WTC11 (cell line): ENCODE measurements at regions not wholly inside any gene's neighbourhood (a gene's known extent, or its start where the extent isn't known, plus 50 kb on each side); places are given as distances from the start of the nearest gene placed in this dataset.
A peak's percentile ranks its signal among the peaks of the same experiment; 100 is the strongest.

Source experiments
- ATAC-seq: fragments of 200-7000 bp; cut with Tn5 transposase; 2 replicates; pipeline ENCODE4 v1.10.0; 2021; ENCODE audit warnings: mild to moderate bottlenecking, moderate library complexity
- CTCF ChIA-PET: fragments of 300-600 bp; sonication (Branson Sonifier 250); formaldehyde crosslinking; loops from one replicate; lab custom pipeline; 2021; ENCODE audit warnings: antibody characterized with exemption; lab: Charles Lee
- POLR2A ChIA-PET: fragments of 350-600 bp; sonication (Branson Sonifier 250); formaldehyde crosslinking; loops from one replicate; lab custom pipeline; 2021; ENCODE audit warnings: antibody characterized with exemption; lab: Charles Lee
- DNase-seq: peaks from one replicate; pipeline ENCODE4 v3.0.0; 2021; ENCODE audit warnings: low spot score
- H3K27ac Mint-ChIP-seq: 2 replicates; pipeline ENCODE4 v1.8.0; 2021; ENCODE audit warnings: mixed read lengths
- H3K27me3 Mint-ChIP-seq: 2 replicates; pipeline ENCODE4 v1.8.0; 2021; ENCODE audit warnings: low read depth, mild to moderate bottlenecking, moderate library complexity, mixed read lengths
- H3K36me3 Mint-ChIP-seq: 2 replicates; pipeline ENCODE4 v1.8.0; 2021; ENCODE audit warnings: mixed read lengths
- H3K4me1 Mint-ChIP-seq: 2 replicates; pipeline ENCODE4 v1.8.0; 2022; ENCODE audit warnings: mixed read lengths
- H3K4me3 Mint-ChIP-seq: 2 replicates; pipeline ENCODE4 v1.8.0; 2021; ENCODE audit warnings: mild to moderate bottlenecking, moderate library complexity, mixed read lengths
- H3K9me3 Mint-ChIP-seq: 2 replicates; pipeline ENCODE4 v1.8.0; 2021; ENCODE audit warnings: mixed read lengths
- CREB1 ChIP-seq: sonication (generic); formaldehyde crosslinking; IDR thresholded peaks from 2 replicates; pipeline ENCODE4 v1.8.0; 2023; ENCODE audit warnings: mild to moderate bottlenecking, missing genetic modification reagents
- E2F4 ChIP-seq: sonication (generic); formaldehyde crosslinking; IDR thresholded peaks from 2 replicates; pipeline ENCODE4 v1.8.1; 2022; ENCODE audit warnings: low read depth, mild to moderate bottlenecking, moderate library complexity, missing genetic modification reagents, borderline replicate concordance
- FOXJ3 ChIP-seq: sonication (generic); formaldehyde crosslinking; IDR thresholded peaks from 2 replicates; pipeline ENCODE4 v1.9.0; 2021; ENCODE audit warnings: missing genetic modification reagents, mild to moderate bottlenecking, borderline replicate concordance
- FOXK1 ChIP-seq: sonication (generic); formaldehyde crosslinking; IDR thresholded peaks from 2 replicates; pipeline ENCODE4 v1.8.0; 2022; ENCODE audit warnings: mild to moderate bottlenecking, moderate library complexity, missing genetic modification reagents
- IRF2 ChIP-seq: sonication (generic); formaldehyde crosslinking; IDR thresholded peaks from 2 replicates; pipeline ENCODE4 v1.8.0; 2022; ENCODE audit warnings: low read depth, missing genetic modification reagents, borderline replicate concordance
- JUN ChIP-seq: sonication (generic); formaldehyde crosslinking; IDR thresholded peaks from 2 replicates; pipeline ENCODE4 v1.8.0; 2023; ENCODE audit warnings: mild to moderate bottlenecking, missing genetic modification reagents
- MAX ChIP-seq: sonication (generic); formaldehyde crosslinking; IDR thresholded peaks from 2 replicates; pipeline ENCODE4 v1.8.0; 2022; ENCODE audit warnings: mild to moderate bottlenecking, missing genetic modification reagents
- NR2C2 ChIP-seq: sonication (generic); formaldehyde crosslinking; IDR thresholded peaks from 2 replicates; pipeline ENCODE4 v1.8.0; 2022; ENCODE audit warnings: mild to moderate bottlenecking, missing genetic modification reagents
- PREB ChIP-seq: sonication (generic); formaldehyde crosslinking; IDR thresholded peaks from 2 replicates; pipeline ENCODE4 v1.8.1; 2022; ENCODE audit warnings: mild to moderate bottlenecking, missing genetic modification reagents, moderate library complexity, borderline replicate concordance
- RELA ChIP-seq: sonication (generic); formaldehyde crosslinking; IDR thresholded peaks from 2 replicates; pipeline ENCODE4 v1.8.1; 2022; ENCODE audit warnings: missing genetic modification reagents, mild to moderate bottlenecking, borderline replicate concordance
- SMAD3 ChIP-seq: sonication (generic); formaldehyde crosslinking; IDR thresholded peaks from 2 replicates; pipeline ENCODE4 v1.8.0; 2022; ENCODE audit warnings: missing genetic modification reagents, mild to moderate bottlenecking, borderline replicate concordance
- SP1 ChIP-seq: sonication (generic); formaldehyde crosslinking; conservative IDR thresholded peaks from 2 replicates; pipeline ENCODE4 v1.8.1; 2022; ENCODE audit warnings: missing genetic modification reagents
- TCF7 ChIP-seq: sonication (generic); formaldehyde crosslinking; IDR thresholded peaks from 2 replicates; pipeline ENCODE4 v1.8.0; 2022; ENCODE audit warnings: mild to moderate bottlenecking, low read depth, missing genetic modification reagents, moderate library complexity
- TEAD1 ChIP-seq: sonication (generic); formaldehyde crosslinking; IDR thresholded peaks from 2 replicates; pipeline ENCODE4 v1.8.0; 2022; ENCODE audit warnings: mild to moderate bottlenecking, missing genetic modification reagents
- ZNF219 ChIP-seq: sonication (generic); formaldehyde crosslinking; IDR thresholded peaks from 2 replicates; pipeline ENCODE4 v1.8.0; 2023; ENCODE audit warnings: missing genetic modification reagents, mild to moderate bottlenecking, borderline replicate concordance
- ZNF281 ChIP-seq: sonication (generic); formaldehyde crosslinking; IDR thresholded peaks from 2 replicates; pipeline ENCODE4 v1.8.0; 2023; ENCODE audit warnings: mild to moderate bottlenecking, missing genetic modification reagents
- ZNF317 ChIP-seq: sonication (generic); formaldehyde crosslinking; IDR thresholded peaks from 2 replicates; pipeline ENCODE4 v1.8.1; 2023; ENCODE audit warnings: low read depth, mild to moderate bottlenecking, moderate library complexity, missing genetic modification reagents, borderline replicate concordance
- ZNF423 ChIP-seq: fragments of 250-450 bp; sonication (Bioruptor Pico); IDR thresholded peaks from 2 replicates; pipeline ENCODE4 v2.1.2; 2022; ENCODE audit warnings: mild to moderate bottlenecking, moderate library complexity
- ZNF532 ChIP-seq: fragments of 250-450 bp; sonication (Bioruptor Pico); IDR thresholded peaks from 2 replicates; pipeline ENCODE4 v1.9.0; 2021; ENCODE audit warnings: mild to moderate bottlenecking, borderline replicate concordance
- TF ChIP-seq, protein P1 (sequence below): sonication (generic); formaldehyde crosslinking; IDR thresholded peaks from 2 replicates; pipeline ENCODE4 v1.8.0; 2022; ENCODE audit warnings: missing genetic modification reagents

- TF ChIP-seq ZNF281 (CRISPR knock-in tag) (no peak), SMAD3 (CRISPR knock-in tag) (no peak), NR2C2 (CRISPR knock-in tag) (no peak), RELA (CRISPR knock-in tag) (no peak), ZNF219 (CRISPR knock-in tag) (no peak), PREB (CRISPR knock-in tag) (no peak)
These were observed 156.4 kb upstream of the COL21A1 start (continued) for GRCh38 chr6:56403745-56404144.

- Mint-ChIP-seq H3K27ac (no peak overlapping the region), H3K36me3 (peaks cover 3% of the 10 kb centered on the region; the same call in 1 of the 2 replicates), H3K9me3 (peaks cover 9% of the 10 kb centered on the region), H3K4me1 (peaks cover 14% of the 10 kb centered on the region), H3K4me3 (no peak overlapping the region), H3K27me3 (no peaks in the 10 kb centered on the region)
- TF ChIP-seq ZNF423 (CRISPR knock-in tag): no peak
- TF ChIP-seq ZNF317 (CRISPR knock-in tag): peak; percentile 78; the same call in 1 of the 2 replicates
- TF ChIP-seq FOXK1 (CRISPR knock-in tag): no peak
- no peak for TF ChIP-seq CREB1 (CRISPR knock-in tag)
- no peak for TF ChIP-seq ZNF532 (CRISPR knock-in tag)
- no peak for TF ChIP-seq JUN
- DNase-seq (no peak), ATAC-seq (no peak)
- CTCF ChIA-PET: interaction anchor here (0.6 kb wide), 1 partner anchor 16 kb away, joined by 3 read pairs; no protein-coding TSS in a partner anchor
- POLR2A ChIA-PET: no interaction called here
These were observed 154.2 kb upstream of the COL21A1 start for GRCh38 chr6:56401477-56402070.

- peaks cover 3% of the 10 kb centered on the region; the same call in 1 of the 2 replicates for H3K36me3 Mint-ChIP-seq
- TF ChIP-seq NR2C2 (CRISPR knock-in tag) (no peak), MAX (CRISPR knock-in tag) (no peak), TEAD1 (CRISPR knock-in tag) (no peak), JUN (no peak), CREB1 (CRISPR knock-in tag) (no peak), TCF7 (CRISPR knock-in tag) (no peak), E2F4 (CRISPR knock-in tag) (no peak), SP1 (CRISPR knock-in tag) (no peak), IRF2 (no peak), FOXJ3 (CRISPR knock-in tag) (no peak)
- TF ChIP-seq, protein P1, sequence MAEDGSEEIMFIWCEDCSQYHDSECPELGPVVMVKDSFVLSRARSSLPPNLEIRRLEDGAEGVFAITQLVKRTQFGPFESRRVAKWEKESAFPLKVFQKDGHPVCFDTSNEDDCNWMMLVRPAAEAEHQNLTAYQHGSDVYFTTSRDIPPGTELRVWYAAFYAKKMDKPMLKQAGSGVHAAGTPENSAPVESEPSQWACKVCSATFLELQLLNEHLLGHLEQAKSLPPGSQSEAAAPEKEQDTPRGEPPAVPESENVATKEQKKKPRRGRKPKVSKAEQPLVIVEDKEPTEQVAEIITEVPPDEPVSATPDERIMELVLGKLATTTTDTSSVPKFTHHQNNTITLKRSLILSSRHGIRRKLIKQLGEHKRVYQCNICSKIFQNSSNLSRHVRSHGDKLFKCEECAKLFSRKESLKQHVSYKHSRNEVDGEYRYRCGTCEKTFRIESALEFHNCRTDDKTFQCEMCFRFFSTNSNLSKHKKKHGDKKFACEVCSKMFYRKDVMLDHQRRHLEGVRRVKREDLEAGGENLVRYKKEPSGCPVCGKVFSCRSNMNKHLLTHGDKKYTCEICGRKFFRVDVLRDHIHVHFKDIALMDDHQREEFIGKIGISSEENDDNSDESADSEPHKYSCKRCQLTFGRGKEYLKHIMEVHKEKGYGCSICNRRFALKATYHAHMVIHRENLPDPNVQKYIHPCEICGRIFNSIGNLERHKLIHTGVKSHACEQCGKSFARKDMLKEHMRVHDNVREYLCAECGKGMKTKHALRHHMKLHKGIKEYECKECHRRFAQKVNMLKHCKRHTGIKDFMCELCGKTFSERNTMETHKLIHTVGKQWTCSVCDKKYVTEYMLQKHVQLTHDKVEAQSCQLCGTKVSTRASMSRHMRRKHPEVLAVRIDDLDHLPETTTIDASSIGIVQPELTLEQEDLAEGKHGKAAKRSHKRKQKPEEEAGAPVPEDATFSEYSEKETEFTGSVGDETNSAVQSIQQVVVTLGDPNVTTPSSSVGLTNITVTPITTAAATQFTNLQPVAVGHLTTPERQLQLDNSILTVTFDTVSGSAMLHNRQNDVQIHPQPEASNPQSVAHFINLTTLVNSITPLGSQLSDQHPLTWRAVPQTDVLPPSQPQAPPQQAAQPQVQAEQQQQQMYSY: no peak
These were observed 152.9 kb upstream of the COL21A1 start for GRCh38 chr6:56400273-56400672.

More at GRCh38 chr6:56400273-56400672, 152.9 kb upstream of the COL21A1 start:
- POLR2A ChIA-PET: no interaction called here
- Mint-ChIP-seq H3K27me3 (no peaks in the 10 kb centered on the region), H3K27ac (peak overlapping the region; percentile 12), H3K9me3 (peaks cover 19% of the 10 kb centered on the region), H3K4me3 (no peak overlapping the region), H3K4me1 (peaks cover 14% of the 10 kb centered on the region)
- DNase-seq (no peak), ATAC-seq (no peak)
- CTCF ChIA-PET: no interaction called here
